ENCODE measurements at regions not wholly inside any gene's neighbourhood (a gene's known extent, or its start where the extent isn't known, plus 50 kb on each side); places are given as distances from the start of the nearest gene placed in this dataset.
"Not testable (repeated sequence)": the region's sequence is repeated elsewhere in the genome, so short reads cannot be mapped to it uniquely, and the experiment has no call there.

DNA sequence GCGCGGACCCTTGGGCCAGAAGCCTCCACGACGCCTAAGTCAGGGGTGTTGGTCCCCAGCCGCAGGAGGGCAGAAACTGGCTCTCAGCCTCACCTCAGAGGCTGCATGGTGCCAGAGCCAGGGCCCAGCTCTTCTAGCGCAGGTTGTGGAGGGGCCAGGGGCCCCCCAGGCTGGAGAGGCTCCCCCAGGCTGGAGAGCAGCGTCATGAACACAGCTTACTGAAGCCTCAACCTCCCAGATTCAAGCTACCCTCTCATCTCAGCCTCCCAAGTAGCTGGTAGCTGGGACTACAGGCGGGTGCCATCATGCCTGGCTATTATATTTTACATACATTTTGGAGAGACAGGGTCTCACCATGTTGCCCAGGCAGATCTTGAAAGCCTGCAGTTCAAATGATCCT, 87.0 kb downstream of the POTEG start:
- TF ChIP-seq, protein P1, sequence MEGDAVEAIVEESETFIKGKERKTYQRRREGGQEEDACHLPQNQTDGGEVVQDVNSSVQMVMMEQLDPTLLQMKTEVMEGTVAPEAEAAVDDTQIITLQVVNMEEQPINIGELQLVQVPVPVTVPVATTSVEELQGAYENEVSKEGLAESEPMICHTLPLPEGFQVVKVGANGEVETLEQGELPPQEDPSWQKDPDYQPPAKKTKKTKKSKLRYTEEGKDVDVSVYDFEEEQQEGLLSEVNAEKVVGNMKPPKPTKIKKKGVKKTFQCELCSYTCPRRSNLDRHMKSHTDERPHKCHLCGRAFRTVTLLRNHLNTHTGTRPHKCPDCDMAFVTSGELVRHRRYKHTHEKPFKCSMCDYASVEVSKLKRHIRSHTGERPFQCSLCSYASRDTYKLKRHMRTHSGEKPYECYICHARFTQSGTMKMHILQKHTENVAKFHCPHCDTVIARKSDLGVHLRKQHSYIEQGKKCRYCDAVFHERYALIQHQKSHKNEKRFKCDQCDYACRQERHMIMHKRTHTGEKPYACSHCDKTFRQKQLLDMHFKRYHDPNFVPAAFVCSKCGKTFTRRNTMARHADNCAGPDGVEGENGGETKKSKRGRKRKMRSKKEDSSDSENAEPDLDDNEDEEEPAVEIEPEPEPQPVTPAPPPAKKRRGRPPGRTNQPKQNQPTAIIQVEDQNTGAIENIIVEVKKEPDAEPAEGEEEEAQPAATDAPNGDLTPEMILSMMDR (IDR thresholded peaks at IDR 0.05): not testable (repeated sequence)
- TF ChIP-seq POLR2A (IDR thresholded peaks at IDR 0.05): not testable (repeated sequence)

Measured in right lobe of liver (tissue), 4 donors.